NCI-H2107 (cell line): ENCODE measurements at regions not wholly inside any gene's neighbourhood (a gene's known extent, or its start where the extent isn't known, plus 50 kb on each side); places are given as distances from the start of the nearest gene placed in this dataset.

ENCODE experiments used
- DNase-seq: peaks from one replicate; lab custom pipeline; 2025; lab: John Stamatoyannopoulos, UW

DNA sequence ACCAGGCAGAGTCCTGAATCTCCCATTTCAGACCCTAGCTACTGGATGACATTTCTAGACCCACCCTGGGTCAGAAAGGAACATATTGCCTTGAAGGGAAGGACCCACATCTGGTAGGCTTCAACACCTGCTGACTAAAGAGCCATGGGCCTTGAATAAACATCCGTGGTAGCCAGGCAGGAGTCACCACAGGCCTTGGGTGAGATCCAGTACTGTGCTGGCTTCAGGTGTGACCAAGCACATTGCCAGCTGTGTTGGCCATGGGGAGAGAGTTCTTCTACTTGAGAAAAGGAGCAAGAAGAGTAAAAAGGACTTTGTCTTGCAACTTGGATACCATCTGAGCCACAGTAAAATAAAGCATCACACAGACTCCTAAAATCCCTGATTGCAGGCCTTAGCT is 332.6 kb downstream of the SLC16A7 start:
- DNase-seq: no peak

DNA sequence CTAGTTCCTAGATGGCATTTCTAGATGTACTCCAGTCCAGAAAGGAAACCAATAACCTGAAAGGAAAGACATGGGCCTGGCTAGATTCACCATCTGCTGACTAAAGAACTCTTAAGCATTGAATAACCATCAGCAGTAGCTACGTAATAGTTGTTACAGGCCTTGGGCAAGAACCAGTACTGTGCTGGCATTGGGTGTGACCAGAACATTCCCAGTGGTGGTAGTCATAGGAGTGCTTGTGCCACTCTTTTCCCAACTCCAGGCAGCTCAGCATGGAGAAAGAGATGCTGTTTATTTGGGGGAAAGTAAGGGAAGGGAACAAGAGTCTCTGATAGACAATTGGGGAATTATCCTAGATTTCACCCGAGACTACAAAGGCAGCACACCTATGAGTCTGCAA is 333.3 kb downstream of the SLC16A7 start:
- DNase-seq: no peak

DNA sequence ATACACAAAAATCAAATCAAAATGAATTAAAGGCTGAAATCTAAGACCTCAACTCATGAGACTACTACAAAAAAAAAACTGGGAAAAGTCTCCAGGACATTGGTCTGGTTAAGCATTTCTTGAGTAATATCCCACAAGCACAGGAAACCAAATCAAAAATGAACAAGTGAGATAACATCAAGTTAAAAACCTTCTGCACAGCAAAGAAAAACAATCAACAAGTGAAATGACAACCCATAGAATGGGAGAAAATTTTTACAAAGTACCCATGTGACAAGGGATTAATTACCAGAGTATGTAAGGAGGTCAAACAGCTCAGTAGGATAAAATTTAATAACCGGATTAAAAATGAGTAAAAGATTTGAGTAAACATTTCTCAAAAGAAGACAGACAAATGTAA is 338.7 kb downstream of the SLC16A7 start:
- no peak for DNase-seq

DNA sequence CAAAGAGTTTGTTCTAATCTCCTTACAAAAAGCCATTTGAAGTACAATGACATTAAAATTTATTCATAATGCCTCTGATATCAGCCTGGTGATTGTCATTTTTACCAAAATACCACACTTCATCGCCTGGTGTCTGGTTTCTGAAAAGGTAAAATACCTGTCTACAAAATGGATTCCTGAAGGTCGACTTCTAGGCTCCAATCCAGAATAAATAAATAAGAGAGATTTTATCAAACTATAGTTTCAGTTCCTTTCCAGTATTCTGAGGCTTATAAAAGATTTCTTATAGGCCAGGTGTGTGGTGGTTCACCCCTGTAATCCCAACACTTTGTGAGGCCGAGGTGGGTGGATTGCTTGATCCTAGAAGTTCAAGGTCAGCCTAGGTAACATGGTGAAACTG is 340.7 kb downstream of the SLC16A7 start:
- no peak for DNase-seq

DNA sequence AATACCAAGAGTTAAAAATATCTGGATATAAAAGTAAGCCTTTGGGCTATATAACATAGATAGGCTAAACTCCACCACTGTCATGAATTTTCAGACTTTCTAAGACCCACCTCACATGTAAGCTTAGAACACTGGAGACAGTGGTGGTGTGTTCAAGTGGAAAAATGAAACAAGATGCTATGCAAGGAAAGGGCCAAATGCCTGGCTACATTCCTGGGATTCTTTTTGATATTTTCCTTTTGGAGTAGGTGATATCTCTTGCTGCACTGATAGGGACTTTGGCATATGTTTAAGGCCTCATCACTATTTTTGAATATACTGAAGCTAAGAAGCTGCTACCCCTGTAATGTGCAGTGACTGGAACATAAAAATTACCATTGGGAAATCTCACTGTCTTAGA is 341.3 kb downstream of the SLC16A7 start:
- no peak for DNase-seq

DNA sequence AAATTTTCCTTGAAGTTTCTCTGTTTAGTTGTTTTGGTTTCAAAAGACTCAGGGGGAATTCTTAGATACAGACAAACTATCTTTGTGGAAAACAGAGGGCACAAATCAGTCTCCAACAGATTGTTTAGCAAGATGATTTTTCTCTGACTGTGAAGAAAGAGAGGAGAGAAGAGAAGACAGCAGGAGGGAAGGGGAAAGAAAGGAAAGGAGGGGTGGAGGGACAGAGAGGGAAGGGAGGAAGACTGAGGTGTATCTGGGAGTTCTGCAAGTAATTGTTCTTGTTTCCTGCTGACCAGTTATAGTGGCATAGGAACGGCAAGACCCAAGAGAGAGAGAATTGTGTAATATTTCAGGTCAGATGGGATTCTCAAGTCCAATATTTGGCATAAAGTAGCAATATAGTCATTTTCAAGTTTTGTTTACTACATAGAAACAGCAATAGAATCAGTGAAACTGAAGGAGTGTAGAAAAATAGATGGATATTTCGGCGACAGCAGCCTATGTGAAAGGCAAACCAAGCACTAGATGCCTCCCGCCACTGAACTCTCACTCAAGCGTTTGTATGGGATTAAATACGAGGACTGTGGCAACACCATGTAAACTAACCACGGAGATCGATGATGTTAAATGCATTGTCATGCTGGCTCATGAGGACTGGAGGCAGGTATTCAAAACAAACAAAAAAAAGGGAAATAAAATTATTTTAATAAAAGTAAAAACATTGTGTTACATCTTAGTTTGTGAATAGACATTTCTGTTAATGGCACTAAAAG is 342.5 kb downstream of the SLC16A7 start:
- DNase-seq: no peak

DNA sequence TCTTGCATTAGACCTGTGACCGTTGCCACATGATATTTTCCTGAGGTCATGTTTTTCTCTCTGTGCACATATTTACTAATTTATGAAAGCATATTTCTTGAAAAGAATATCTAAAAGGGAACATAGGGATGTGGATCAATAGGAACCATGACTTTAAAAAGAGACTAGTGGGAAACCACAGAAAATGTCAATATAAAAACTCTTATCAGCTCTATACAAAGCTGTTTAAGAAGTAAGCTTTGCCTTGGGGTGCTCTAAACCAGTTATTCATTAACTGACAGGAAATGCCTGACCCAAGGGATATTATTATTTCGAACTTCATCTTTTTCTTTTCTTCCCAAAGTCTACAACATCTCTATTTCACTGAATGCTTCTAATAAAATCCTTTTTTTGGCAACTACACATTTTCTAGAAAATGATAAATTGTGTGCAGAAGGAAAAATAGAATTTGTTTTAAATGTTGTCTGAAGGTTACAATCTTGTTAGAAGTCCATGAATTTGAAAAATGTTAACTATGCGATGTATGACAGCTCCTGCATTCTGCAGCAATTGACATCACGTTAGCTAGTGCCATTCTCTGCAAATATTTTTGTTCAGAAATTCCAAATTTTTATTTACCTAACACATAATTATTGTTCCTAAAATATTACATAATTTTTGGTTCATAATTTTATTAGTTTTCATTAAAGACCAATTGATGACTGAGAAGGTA is 345.0 kb downstream of the SLC16A7 start:
- DNase-seq: no peak

DNA sequence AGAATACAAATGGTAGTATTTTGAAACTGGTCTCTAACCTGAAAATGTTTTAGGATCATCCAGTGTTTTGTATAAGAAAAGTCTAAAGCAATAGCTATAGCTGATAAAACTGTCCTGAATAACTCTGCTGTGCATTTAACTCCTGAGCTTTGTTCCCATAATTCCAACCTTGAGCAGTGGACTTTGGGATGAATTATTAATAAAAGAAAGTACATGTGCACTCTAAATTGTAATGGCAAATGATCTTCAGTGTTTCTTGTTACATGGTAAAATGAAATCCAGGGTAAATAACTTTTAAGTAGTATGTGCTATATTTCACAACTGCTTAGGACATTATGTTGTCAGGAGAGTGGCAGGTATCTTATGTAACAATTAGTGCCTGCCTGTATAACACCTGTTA is 345.6 kb downstream of the SLC16A7 start:
- no peak for DNase-seq

DNA sequence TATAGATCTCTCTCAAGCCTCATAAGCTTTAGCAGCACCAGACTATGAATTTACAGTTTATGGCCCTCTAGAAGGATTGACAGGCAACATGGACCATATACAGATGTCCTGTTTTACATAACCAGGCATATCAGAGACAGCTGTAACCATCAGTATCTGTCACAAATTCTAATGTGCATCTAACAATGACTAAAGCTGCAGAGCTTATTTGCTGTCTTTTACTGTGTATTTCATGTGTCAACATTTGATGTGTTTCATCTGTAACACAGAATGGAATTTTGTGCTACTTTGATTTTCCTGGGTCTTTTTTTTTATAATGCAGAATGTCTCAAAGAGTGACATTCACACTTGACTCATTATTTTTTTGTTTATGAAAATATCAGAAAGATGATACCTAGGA is 348.3 kb downstream of the SLC16A7 start:
- DNase-seq: no peak

DNA sequence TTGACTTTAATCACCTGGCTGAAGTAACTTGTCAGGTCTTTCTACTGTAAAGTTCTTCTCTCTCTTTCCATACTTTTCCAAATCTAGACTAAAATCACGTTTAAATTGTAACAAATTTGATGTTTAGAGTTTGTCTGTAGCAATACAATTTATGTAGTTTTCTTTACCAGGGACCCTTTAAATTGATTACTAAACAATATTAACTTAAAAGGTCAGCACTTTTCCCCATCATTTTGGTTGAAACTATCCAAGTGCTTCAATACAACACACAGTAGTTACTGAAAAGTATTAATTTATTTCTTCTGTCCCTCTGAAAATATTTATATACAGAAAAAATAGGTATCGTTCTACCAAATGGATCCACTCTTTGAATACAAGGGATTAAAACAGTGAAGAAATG is 350.8 kb downstream of the SLC16A7 start:
- DNase-seq: no peak

DNA sequence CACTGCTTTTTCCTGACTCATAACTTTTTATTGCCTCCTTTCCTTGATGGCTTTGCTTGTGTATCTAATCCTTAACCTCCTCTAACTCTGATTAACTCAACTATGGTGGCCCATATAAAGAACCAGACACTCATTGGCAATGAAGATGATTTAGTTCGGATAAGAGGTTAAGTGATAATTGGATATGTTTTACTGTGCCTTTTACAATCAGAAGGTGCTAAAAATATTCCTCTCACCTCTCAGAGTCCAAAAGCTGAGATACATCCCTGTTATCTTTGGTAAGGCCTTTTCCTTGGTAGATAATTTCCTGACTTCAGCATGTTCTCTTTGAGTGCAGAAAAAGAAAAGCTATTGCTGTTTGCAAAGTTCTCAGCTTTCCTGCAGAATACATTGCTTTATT is 367.7 kb downstream of the SLC16A7 start:
- DNase-seq: no peak

DNA sequence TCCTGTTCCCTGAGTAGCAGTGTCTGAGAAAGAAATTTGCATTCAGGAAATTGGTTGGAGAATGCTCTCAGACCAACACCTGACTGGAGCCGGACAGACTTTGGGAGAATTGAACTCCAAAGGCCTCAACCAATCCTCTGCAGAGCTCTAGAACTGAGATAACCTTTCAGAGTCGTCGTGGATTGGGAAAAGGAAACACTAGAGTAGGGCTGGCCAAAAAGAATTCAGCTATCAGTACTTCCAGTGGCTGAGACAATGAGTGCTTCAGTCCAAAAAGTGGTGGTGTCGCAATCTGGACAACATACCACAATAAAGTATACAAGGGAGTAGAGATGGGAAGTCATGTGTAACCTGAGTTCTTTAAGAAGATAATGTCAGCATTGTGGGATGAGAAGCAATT is 377.1 kb downstream of the SLC16A7 start:
- no peak for DNase-seq

DNA sequence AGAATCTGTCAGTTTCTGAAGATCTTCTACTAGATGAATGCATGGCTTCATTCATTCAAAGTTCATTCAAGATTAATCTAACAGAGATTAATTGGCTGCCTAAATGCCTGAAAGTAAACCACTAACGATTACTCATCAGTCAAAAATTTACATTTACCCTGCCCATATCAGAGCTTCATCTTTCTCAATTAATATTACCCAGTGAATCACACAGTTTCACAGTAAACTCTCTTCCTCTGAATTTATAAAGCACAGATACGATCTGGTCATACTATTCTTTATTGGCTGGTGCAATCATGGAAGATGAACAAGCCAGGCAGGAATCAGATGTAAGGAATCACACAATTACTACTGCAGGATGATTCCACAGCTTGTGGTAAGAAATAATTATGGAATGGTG is 377.7 kb downstream of the SLC16A7 start:
- DNase-seq: no peak

DNA sequence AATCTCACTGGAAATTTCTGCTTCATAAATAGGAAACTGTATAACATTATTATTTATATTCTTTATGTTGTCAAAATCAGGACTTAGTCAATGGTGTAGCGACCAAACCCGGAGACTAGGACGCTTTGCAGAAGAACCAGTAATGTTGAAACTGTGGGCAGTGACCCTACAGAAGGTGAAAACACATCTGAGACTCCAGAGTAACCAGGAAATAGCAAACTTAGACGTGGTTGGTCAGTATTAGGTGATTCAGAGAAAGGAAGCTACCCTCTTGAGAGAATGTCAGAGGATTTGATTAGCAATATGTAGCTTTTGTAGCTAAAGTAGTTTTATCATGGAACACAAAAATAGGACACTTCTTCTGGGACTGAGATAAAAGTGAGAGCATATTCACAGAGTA is 381.9 kb downstream of the SLC16A7 start:
- no peak for DNase-seq

DNA sequence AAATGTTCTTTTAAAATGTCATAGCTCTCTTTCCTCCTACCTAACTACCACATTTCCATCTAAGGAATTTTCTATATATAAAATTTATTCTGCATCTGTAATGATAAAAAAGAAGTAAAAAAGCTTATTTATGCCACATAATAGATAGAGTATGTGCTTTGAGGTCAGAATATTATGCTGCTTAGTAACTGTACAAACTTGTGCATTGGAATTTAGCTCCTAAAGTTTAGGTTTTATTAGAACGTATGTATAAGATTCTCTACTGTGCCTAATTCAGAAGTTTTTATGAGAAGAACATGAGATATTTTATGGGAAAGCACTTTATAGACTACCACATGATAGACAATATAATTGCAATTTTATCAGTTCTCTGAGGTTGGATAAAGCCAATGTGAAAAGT is 384.6 kb downstream of the SLC16A7 start:
- DNase-seq: no peak

DNA sequence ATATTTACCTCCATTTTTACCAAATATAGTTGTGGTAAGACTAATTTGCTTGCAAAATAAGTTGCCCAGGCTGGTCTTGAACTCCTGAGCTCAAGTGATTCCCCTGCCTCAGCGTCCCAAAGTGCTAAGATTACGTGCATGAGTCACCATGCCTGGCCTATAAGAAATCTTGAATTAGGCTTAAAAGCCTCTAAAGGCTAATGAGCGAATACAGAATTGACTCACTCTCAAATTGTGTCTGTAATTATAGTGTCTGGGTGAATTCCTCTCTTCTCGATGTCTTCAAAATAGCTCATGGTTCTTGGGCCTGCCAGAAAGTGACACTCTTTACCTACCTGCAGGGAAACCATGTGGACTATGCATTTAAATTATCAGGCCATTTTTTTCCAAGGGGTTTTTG is 403.5 kb downstream of the SLC16A7 start:
- DNase-seq: no peak

DNA sequence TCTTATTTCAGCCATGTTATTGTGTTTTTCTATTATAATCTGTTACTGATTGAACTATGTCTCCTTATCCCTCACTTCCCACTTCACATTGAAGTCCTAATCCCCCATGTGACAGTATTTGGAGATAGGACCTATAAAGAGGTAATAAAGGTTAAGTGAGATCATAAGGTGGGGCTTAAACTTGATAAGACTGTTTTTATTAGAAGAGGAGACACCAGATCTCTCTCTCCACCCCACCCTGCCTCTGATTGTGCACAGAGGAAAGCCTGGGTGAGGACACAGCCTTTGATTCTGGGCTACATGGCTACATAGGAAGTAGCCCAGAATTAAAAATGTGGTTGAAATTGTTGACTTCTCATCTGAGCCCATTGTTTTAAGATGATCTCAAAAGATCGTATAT is 414.7 kb downstream of the SLC16A7 start:
- no peak for DNase-seq

DNA sequence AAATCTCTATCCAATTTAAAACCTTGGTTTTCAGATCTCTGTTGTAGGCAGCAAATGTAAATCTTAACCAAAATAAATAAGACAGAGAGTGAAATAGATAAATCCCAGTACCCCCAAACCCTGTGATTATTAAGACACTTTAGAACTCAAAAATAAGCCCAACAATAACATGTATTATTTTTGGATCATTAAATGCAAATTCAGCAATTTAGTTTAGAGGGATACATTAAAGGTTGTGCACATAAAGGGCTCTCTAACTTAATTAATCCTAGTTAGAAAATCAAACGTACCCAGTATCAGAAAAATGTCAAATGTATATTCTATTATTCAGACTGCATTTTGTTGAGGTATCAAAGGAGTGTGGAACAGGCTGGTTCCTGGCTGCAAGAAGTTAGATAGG is 416.8 kb downstream of the SLC16A7 start:
- DNase-seq: no peak

DNA sequence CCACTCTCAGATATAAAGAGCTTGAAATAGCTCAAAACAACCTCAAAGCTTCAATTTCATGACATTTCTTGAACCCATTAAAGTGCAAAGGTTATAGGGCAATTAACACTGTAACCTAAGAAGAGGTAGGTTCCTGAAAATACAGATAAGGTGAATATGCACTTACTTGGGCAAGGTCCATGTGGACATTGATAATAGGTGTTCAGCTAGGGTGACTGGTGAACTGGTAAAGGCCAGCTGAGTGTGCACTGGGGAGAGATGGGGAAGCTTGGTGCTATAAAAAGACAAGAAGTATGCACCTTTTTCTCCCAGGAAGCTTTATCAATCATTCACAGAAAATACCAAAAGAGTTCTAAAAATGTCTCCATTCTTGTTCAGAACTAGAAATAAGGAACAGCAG is 418.6 kb downstream of the SLC16A7 start:
- no peak for DNase-seq

DNA sequence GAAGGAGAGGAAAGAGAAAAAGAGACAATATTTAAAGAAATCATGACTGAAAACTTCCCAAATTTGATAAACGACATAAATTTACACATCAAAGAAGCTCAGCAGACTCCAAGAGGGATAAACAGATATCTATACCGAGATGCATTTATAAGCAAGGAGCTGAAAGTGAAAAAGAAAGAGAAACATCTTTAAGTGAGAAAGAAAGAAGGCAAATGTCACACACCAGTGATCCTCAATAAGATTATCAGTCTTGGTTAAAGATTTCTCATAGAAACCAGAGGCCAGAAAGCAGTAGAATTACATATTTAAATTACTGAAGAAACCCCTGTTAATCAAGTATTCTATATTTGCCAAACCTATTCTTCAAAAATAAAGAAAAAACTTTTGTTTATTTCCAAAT is 424.2 kb downstream of the SLC16A7 start:
- no peak for DNase-seq

DNA sequence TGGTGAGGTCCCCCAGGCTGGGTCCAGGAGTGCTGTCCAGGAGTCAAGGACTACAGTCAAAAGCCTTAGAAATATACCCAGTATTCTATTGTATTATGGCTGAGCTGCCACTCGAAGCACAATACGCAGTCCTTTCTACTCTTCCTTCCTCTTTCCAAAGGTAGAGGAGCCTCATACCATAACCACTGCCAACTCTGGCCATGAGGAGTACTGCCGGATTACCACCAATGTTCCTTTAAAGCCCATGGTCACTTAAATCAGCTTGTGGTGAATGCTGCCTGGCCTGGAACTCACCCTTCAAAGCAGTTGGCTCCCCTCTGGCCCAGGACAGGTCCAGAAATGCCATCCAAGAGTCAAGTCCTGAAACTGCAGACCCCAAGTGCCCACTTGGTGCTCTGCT is 425.4 kb downstream of the SLC16A7 start:
- no peak for DNase-seq

DNA sequence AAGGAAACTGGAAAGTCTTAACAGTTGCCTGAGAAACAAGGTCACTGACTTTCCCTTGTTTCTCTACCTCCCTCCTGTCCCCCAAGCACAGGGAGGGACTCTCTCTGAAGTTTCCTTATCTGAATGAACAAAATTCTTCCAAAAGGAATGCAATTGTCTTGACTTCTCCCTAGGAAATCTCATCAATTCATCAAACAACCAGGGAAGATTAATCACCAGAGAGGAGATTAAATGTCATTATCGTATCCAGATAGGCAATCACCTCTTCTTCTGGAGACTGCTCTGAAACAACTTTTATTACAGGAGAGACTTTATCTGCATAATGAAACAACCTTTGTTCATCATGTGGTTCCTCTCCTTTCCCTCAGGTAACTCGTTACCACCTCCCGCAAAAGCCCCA is 431.4 kb downstream of the SLC16A7 start:
- no peak for DNase-seq

DNA sequence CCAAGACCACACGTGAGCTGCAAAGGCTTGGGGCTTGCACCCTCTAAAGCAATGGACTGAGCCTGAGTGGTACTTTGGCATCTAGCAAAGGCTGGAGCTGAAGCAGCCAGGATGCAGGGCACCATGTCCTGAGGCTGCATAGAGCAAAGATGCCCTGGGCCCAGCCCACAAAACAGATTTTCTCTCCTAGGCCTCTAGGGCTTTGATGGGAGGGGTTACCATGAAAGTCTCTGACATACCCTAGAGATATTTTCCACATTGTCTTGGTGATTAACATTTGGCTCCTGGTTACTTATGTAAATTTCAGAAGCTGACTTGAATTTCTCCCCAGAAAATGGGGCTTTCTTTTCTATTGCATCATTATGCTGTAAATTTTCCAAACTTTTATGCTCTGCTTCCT is 438.3 kb downstream of the SLC16A7 start:
- no peak for DNase-seq

DNA sequence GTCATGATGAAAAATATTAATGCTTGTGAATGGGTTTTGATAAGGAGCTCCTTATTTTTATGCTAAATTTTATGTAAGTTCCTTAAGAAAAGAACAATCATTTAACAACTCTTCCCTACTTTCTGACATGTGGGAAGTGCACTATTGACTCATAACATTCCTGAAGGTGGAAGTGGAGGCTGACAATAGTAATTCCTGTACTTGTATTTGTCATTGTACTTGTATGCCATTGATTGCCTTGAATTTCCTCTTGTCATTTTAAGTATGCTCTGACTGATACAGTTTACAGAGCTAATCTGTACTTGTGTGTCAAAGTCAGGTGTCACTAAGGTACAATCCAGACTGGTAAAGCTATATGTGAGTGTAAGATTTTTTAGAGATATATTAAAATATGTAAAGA is 440.0 kb downstream of the SLC16A7 start:
- no peak for DNase-seq
